ENCODE measurements at regions not wholly inside any gene's neighbourhood (a gene's known extent, or its start where the extent isn't known, plus 50 kb on each side); places are given as distances from the start of the nearest gene placed in this dataset.

GRCh38 chr6:40020166-40020565 is 85.9 kb upstream of the MOCS1 start:
- Histone ChIP-seq H3K27ac (ENCODE audit: low read depth, low read length) (no peak overlapping the region), H3K9me3 (ENCODE audit: low read length) (no peaks in the 10 kb centered on the region), H3K27me3 (ENCODE audit: insufficient read depth, low read length, poor library complexity, severe bottlenecking) (no peaks in the 10 kb centered on the region), H3K4me1 (ENCODE audit: insufficient read depth, low read length) (no peaks in the 10 kb centered on the region), H3K4me3 (ENCODE audit: low read length) (no peak overlapping the region), H3K36me3 (ENCODE audit: insufficient read depth, low read length) (no peaks in the 10 kb centered on the region)
- ChIA-PET CTCF (no interaction called here), POLR2A (no interaction called here)
- H3K4me1 Mint-ChIP-seq = no peaks in the 10 kb centered on the region
- no peak overlapping the region for H3K27ac Mint-ChIP-seq
- peaks cover 4 to 22% (median 9%) of the 10 kb centered on the region in 5 donors for H3K9me3 Mint-ChIP-seq
- H3K27me3 Mint-ChIP-seq = peaks cover 18% of the 10 kb centered on the region in 2 donors
- H3K4me3 Mint-ChIP-seq = no peak overlapping the region
- H3K36me3 Mint-ChIP-seq = no peaks in the 10 kb centered on the region
- no peak for DNase-seq

- Histone ChIP-seq H3K9me3 (ENCODE audit: low read length) (no peaks in the 10 kb centered on the region), H3K4me1 (ENCODE audit: insufficient read depth, low read length) (no peaks in the 10 kb centered on the region), H3K27ac (ENCODE audit: low read depth, low read length) (no peak overlapping the region), H3K4me3 (ENCODE audit: low read length) (no peak overlapping the region), H3K36me3 (ENCODE audit: insufficient read depth, low read length) (no peaks in the 10 kb centered on the region), H3K27me3 (ENCODE audit: insufficient read depth, low read length, poor library complexity, severe bottlenecking) (no peaks in the 10 kb centered on the region)
- peak overlapping the region in 1 of 7 donors; percentile 7 for H3K4me3 Mint-ChIP-seq
- no peaks in the 10 kb centered on the region for H3K4me1 Mint-ChIP-seq
- no peaks in the 10 kb centered on the region for H3K36me3 Mint-ChIP-seq
- H3K9me3 Mint-ChIP-seq = peaks cover 8 to 20% (median 12%) of the 10 kb centered on the region in 5 donors
- no peak overlapping the region for H3K27ac Mint-ChIP-seq
- POLR2A ChIA-PET = no interaction called here
- H3K27me3 Mint-ChIP-seq = peaks cover 17 to 22% of the 10 kb centered on the region in 2 donors
- no peak for DNase-seq
- CTCF ChIA-PET = no interaction called here
Measured at GRCh38 chr6:40015530-40015929, 81.3 kb upstream of the MOCS1 start.

- Mint-ChIP-seq H3K4me1 (no peaks in the 10 kb centered on the region), H3K9me3 (peaks cover 2 to 5% (median 3%) of the 10 kb centered on the region in 5 donors), H3K27me3 (peaks cover 12 to 14% of the 10 kb centered on the region in 2 donors), H3K27ac (no peak overlapping the region), H3K36me3 (no peaks in the 10 kb centered on the region), H3K4me3 (no peak overlapping the region)
- ChIA-PET CTCF (no interaction called here), POLR2A (no interaction called here)
- no peak overlapping the region for H3K4me3 ChIP-seq (ENCODE audit: low read length)
- H3K27me3 ChIP-seq (ENCODE audit: insufficient read depth, low read length, poor library complexity, severe bottlenecking) = no peaks in the 10 kb centered on the region
- no peaks in the 10 kb centered on the region for H3K9me3 ChIP-seq (ENCODE audit: low read length)
- H3K27ac ChIP-seq (ENCODE audit: low read depth, low read length) = no peak overlapping the region
- no peaks in the 10 kb centered on the region for H3K36me3 ChIP-seq (ENCODE audit: insufficient read depth, low read length)
- no peak for DNase-seq
- H3K4me1 ChIP-seq (ENCODE audit: insufficient read depth, low read length) = no peaks in the 10 kb centered on the region
Measured at GRCh38 chr6:40011844-40012243, 77.6 kb upstream of the MOCS1 start.

- H3K36me3 ChIP-seq (ENCODE audit: insufficient read depth, low read length) = no peaks in the 10 kb centered on the region
- Mint-ChIP-seq H3K27ac (no peak overlapping the region), H3K9me3 (peaks cover 17 to 33% (median 26%) of the 10 kb centered on the region in 5 donors), H3K36me3 (peaks cover 0 to 5% (median 0%) of the 10 kb centered on the region in 3 donors), H3K4me3 (no peak overlapping the region), H3K27me3 (peaks cover 0 to 9% of the 10 kb centered on the region in 2 donors), H3K4me1 (no peaks in the 10 kb centered on the region)
- POLR2A ChIA-PET = no interaction called here
- peaks cover 3% of the 10 kb centered on the region for H3K9me3 ChIP-seq (ENCODE audit: low read length)
- H3K27me3 ChIP-seq (ENCODE audit: insufficient read depth, low read length, poor library complexity, severe bottlenecking) = no peaks in the 10 kb centered on the region
- no peak for DNase-seq
- CTCF ChIA-PET = interaction anchor here (1.0 kb wide), 1 partner anchor 29 kb away, joined by 3 read pairs; no protein-coding TSS in a partner anchor
- H3K4me1 ChIP-seq (ENCODE audit: insufficient read depth, low read length) = no peaks in the 10 kb centered on the region
- no peak overlapping the region for H3K27ac ChIP-seq (ENCODE audit: low read depth, low read length)
- no peak overlapping the region for H3K4me3 ChIP-seq (ENCODE audit: low read length)
Measured at GRCh38 chr6:40000964-40001515, 66.8 kb upstream of the MOCS1 start.

GRCh38 chr6:39999006-39999867 is 65.0 kb upstream of the MOCS1 start:
- no peaks in the 10 kb centered on the region for H3K4me1 Mint-ChIP-seq
- H3K9me3 Mint-ChIP-seq = peaks cover 21 to 36% (median 27%) of the 10 kb centered on the region in 5 donors
- H3K27ac Mint-ChIP-seq = peak overlapping the region in 1 of 8 donors; percentile 1
- H3K4me3 Mint-ChIP-seq = no peak overlapping the region
- H3K27me3 ChIP-seq (ENCODE audit: insufficient read depth, low read length, poor library complexity, severe bottlenecking) = no peaks in the 10 kb centered on the region
- H3K36me3 ChIP-seq (ENCODE audit: insufficient read depth, low read length) = no peaks in the 10 kb centered on the region
- peaks cover 0 to 9% of the 10 kb centered on the region in 2 donors for H3K27me3 Mint-ChIP-seq
- no peak overlapping the region for H3K4me3 ChIP-seq (ENCODE audit: low read length)
- peaks cover 0 to 5% (median 0%) of the 10 kb centered on the region in 3 donors for H3K36me3 Mint-ChIP-seq
- H3K27ac ChIP-seq (ENCODE audit: low read depth, low read length) = peak overlapping the region; percentile 28
- peaks cover 3% of the 10 kb centered on the region for H3K9me3 ChIP-seq (ENCODE audit: low read length)
- DNase-seq = no peak
- CTCF ChIA-PET = no interaction called here
- POLR2A ChIA-PET = no interaction called here
- H3K4me1 ChIP-seq (ENCODE audit: insufficient read depth, low read length) = no peaks in the 10 kb centered on the region

- peaks cover 19 to 47% (median 34%) of the 10 kb centered on the region in 5 donors for H3K9me3 Mint-ChIP-seq
- H3K4me1 Mint-ChIP-seq = no peaks in the 10 kb centered on the region
- peaks cover 2 to 9% of the 10 kb centered on the region in 2 donors for H3K27me3 Mint-ChIP-seq
- H3K4me3 Mint-ChIP-seq = no peak overlapping the region
- CTCF ChIA-PET = no interaction called here
- Histone ChIP-seq H3K27me3 (ENCODE audit: insufficient read depth, low read length, poor library complexity, severe bottlenecking) (no peaks in the 10 kb centered on the region), H3K27ac (ENCODE audit: low read depth, low read length) (no peak overlapping the region), H3K36me3 (ENCODE audit: insufficient read depth, low read length) (no peaks in the 10 kb centered on the region), H3K4me1 (ENCODE audit: insufficient read depth, low read length) (no peaks in the 10 kb centered on the region), H3K9me3 (ENCODE audit: low read length) (peaks cover 5% of the 10 kb centered on the region), H3K4me3 (ENCODE audit: low read length) (no peak overlapping the region)
- no peak for DNase-seq
- POLR2A ChIA-PET = no interaction called here
- no peak overlapping the region for H3K27ac Mint-ChIP-seq
- H3K36me3 Mint-ChIP-seq = peaks cover 0 to 5% (median 0%) of the 10 kb centered on the region in 3 donors
Measured at GRCh38 chr6:39998126-39998525, 63.9 kb upstream of the MOCS1 start.

- peaks cover 10% of the 10 kb centered on the region for H3K9me3 ChIP-seq (ENCODE audit: low read length)
Measured at GRCh38 chr6:39997101-39997635, 62.9 kb upstream of the MOCS1 start.

GRCh38 chr6:39995633-39996032 is 61.4 kb upstream of the MOCS1 start:
- Mint-ChIP-seq H3K27ac (no peak overlapping the region), H3K27me3 (peaks cover 2 to 9% of the 10 kb centered on the region in 2 donors), H3K4me1 (no peaks in the 10 kb centered on the region), H3K9me3 (peaks cover 22 to 54% (median 41%) of the 10 kb centered on the region in 5 donors), H3K36me3 (peaks cover 0 to 5% (median 0%) of the 10 kb centered on the region in 3 donors), H3K4me3 (no peak overlapping the region)
- Histone ChIP-seq H3K27ac (ENCODE audit: low read depth, low read length) (no peak overlapping the region), H3K4me1 (ENCODE audit: insufficient read depth, low read length) (no peaks in the 10 kb centered on the region), H3K4me3 (ENCODE audit: low read length) (no peak overlapping the region), H3K36me3 (ENCODE audit: insufficient read depth, low read length) (no peaks in the 10 kb centered on the region), H3K9me3 (ENCODE audit: low read length) (peaks cover 10% of the 10 kb centered on the region), H3K27me3 (ENCODE audit: insufficient read depth, low read length, poor library complexity, severe bottlenecking) (no peaks in the 10 kb centered on the region)
- ChIA-PET CTCF (no interaction called here), POLR2A (no interaction called here)
- no peak for DNase-seq

More at GRCh38 chr6:39997101-39997635, 62.9 kb upstream of the MOCS1 start:
- Mint-ChIP-seq H3K36me3 (peaks cover 0 to 5% (median 0%) of the 10 kb centered on the region in 3 donors), H3K9me3 (peaks cover 22 to 55% (median 41%) of the 10 kb centered on the region in 5 donors), H3K27ac (no peak overlapping the region), H3K27me3 (peaks cover 2 to 9% of the 10 kb centered on the region in 2 donors), H3K4me1 (no peaks in the 10 kb centered on the region), H3K4me3 (no peak overlapping the region)
- no peak overlapping the region for H3K4me3 ChIP-seq (ENCODE audit: low read length)
- H3K36me3 ChIP-seq (ENCODE audit: insufficient read depth, low read length) = no peaks in the 10 kb centered on the region
- no peaks in the 10 kb centered on the region for H3K27me3 ChIP-seq (ENCODE audit: insufficient read depth, low read length, poor library complexity, severe bottlenecking)
- H3K27ac ChIP-seq (ENCODE audit: low read depth, low read length) = no peak overlapping the region
- ChIA-PET POLR2A (no interaction called here), CTCF (no interaction called here)
- no peak for DNase-seq
- H3K4me1 ChIP-seq (ENCODE audit: insufficient read depth, low read length) = no peaks in the 10 kb centered on the region

All from CD8-positive, alpha-beta memory T cell (primary cell).